HG03565 (cell line): ENCODE measurements at regions not wholly inside any gene's neighbourhood (a gene's known extent, or its start where the extent isn't known, plus 50 kb on each side); places are given as distances from the start of the nearest gene placed in this dataset.

Experiments
- ATAC-seq: cut with Tn5 transposase; IDR thresholded peaks from one replicate; pipeline ENCODE4 v1.9.1; 2021; ENCODE audit warnings: mild to moderate bottlenecking, moderate library complexity; ENCODE audit not compliant: unreplicated experiment

DNA sequence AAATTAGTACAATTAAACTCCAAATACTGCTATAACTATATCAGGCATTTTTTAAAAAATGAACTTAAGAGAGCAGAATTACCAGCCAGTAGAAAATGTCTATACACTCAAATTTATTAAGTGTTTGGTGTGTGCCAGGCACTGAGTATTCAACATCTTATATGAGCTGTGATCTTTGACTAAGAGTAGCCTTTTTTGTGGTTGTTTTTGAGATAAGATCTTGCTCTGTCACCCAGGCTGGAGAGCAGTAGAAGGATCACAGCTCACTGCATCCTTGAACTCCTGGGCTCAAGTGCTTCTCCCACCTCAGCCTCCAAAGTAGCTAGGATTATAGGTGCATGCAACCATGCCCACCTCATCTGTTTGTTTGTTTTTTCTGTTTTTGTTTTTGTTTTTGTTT, 102.5 kb upstream of the CELF2 start:
- ATAC-seq: no peak

DNA sequence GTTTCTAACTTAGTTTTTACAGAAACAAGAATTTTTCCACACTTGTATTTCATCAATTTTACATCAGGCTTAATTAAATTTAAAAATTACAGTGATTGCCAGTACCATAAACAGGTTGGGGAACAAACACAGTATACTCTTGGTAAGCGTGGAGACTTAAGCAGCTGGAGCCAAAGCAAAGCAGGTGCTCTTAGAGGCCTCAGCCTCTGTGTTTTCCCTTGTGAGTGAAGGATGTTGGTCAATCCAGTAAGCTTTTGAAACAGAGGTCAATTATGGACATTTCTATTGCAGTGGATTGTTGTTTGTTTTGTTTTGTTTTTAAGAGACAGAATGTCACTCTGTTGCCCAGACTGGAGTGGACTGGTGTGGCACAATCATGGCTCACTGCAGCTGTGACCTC, 100.6 kb upstream of the CELF2 start:
- ATAC-seq: no peak

DNA sequence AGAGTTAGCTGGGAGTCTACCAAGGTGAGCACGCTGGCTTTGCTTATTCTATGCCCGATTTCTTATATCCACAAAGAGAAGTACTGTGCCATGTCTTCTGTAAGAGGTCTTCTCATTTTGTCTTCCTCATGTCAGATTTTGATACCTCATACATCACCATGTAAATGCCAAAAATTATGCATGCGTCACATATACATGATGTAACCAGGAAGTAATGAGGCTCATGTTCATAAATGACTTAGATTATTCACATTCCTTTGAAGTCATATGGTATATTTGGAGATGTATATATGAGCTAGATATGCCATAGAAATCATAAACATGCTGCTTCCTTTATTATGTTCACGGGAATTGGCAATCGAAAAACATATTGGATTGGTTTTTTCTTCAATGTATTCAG, 97.7 kb upstream of the CELF2 start:
- no peak for ATAC-seq

DNA sequence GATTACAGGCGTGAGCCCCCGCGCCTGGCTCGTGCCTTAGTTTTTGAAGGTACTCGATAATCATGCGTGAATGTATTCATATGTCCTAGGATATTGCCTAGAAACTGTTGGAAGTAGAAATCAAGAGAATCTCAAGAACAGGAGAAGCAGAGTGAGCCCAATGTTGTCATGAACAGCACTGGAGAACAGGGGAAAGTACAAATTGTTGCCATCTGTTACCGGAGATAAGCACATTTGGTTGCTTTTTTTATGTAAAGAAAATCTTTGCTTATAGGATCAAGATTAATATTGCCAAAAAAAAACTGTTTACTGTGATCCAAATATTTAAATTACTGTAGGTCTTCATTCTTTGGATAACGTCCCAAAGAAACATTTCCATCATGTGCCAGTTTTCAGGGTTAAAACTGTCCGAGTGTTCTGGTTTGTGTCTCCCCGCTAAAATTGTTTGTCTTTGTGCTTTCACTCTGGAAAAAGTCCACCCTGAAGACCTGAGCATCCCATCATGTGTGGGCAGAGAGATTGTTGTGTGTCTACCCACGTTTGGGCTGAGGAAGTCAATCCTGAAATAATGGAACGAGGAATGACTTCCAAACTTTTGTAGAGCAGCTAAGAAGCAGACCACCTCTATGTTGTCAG, 95.7 kb upstream of the CELF2 start:
- no peak for ATAC-seq

DNA sequence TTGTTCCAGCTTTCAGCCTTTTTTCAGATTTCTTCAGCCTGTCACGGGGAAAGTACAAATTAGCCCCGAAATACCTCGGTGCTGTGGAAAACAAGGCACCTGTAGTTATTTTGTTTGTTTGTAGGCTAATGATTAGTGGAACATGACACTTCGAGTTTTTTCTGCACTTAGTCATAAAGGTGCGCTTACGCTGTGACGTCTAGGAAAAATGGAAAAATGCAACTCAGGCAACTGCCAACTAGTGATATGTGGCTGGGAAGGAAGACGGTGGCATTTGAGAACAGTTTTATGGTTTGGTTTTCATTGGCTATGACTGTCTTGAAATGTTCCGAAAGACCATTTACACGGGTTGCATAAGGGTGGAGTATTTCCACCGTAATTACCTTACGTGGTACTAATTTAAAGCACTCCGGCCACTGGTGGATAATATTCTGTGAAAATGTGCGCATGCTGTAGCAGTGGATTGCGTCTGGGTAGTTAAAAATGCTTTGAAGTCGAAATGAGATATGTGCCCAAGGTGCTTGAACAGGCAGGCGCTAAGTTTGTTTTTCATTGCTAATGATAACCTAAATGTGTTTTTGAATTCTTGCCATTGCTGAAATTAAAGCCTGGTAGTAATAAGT, 94.5 kb upstream of the CELF2 start:
- ATAC-seq: no peak

DNA sequence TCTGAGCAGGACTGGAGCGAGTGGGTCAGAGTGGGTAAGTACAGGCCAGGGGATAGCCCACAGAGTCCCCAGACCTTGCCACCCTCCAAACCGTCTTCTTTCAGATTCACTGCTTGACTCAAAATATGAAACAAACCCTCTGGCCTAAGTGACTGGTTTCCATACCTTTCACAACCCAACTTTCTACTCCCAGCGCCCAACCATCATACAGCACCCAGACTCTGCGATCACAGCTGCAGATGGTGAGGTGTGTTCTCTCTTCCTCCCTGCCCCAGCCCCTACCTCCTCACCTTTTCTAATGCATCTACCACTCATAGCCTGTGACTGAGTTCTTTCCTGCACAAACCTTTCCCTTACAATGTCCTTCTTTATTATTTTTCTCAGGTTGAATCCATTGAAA, 92.0 kb upstream of the CELF2 start:
- no peak for ATAC-seq

DNA sequence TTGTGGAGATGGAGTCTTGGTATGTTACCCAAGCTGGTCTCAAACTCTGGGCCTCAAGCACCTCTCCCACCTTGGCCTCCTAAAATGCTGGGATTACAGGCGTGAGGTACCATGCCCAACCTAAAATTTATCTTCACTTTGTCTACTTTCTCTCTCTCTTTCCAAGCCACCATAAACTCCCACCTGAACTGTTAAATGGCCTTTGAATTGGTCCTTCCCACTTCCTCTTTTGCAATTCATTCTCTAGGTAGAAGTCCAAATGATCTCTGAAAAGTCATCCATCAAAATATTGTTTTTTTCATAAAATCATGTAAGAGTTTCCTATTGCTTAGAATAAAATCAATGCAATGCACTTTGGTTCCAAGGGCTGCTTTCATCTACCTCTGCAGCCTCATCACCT, 90.1 kb upstream of the CELF2 start:
- ATAC-seq: no peak

DNA sequence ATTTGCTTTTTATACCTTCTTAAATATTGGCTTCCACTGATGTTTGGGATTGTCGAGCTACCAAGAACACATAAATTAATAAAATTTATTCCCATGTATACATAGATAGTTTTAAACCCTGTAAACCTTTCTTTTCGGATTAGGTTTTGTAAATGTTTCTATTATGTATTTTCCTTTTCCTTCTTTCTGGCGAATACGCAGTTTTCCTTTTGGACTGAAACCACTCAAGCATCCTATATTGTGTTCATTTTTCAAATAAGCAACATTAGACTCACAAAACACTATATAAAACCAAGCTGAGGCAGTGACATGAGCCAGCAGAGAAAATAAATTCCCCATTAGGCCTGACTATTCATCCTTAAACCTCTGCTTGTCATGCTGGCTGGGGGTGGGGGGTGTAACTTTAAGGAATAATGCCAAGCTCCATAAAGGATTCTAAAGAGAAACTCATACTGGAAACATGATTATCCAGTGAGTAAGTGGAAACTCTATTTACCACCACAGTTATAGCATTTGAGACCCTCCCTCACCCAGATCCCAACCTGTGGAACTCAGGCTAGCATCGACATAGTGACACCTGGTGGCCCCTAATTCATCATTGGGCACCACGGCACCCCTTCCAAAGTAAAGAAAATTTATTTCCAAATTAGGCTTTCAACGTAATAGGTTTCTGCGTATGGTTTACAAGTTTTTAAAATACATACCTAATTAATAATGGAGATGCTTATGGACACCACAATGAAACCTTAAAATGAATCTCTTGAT, 86.5 kb upstream of the CELF2 start:
- no peak for ATAC-seq

DNA sequence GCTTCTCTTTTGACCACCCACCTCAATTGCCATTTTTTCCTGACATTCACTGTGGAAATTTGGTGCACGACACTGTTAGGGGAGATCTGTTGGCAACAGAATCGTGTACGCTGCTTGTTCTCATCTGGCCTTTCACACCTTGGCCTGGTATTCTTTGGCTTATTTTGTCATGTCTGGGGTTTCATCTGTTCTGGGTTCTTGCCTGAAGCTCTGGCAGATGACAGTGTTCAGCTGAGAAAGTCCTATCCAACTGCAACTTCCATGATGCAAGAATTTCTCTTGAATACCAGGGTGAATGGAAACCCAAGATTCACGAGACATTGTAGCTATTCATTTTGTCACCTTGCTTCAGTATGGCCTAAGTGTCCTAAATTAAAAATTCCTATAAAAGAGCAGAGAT, 82.6 kb upstream of the CELF2 start:
- no peak for ATAC-seq

DNA sequence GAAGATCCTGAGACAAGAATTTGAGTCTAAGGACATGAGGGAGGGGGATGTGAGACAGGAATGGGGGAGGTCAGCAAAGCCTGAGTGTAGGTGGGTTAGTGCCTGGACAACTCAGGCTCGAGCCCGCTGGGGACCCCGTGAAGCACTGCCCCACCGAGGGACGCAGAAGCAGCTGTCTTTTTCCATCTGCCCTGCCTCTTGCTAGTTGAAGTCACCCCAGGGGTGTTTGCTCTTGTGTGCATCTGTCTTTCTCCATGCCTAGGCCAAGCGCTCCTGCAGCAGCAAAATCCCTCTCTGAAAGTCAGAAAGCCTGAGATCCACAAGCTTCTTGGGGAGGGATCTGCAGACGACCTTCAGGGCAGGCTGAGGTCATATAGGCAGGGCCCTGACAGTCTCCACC, 79.0 kb upstream of the CELF2 start:
- ATAC-seq: no peak

DNA sequence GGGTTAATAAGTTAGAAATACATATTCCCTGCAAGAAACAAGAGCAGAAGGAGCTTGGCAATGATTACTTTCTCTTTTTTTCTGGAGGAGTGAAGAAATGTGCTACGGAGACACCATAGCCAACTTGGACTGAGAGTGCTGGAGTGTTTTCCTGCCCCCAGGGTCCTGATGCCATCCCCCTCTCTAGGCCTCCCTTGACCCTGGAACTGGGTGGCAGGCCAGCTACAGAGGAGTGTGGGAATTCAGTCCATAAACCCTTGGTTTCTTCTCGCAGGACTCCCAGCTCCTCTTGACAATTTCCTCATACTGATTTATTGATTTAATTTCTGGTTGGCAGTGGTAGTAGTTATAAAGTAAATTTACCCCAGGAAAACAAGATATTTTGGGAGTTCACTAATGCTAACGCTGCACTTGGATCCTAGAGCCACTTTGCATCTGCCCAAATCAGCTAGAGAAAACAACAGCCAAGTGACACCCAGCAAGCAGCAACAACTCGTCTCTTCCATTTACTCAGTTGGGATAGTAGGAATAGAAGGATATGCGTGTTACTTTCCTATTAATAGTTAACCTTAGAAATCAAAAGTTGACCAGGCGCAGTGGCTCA, 76.4 kb upstream of the CELF2 start:
- ATAC-seq: no peak

DNA sequence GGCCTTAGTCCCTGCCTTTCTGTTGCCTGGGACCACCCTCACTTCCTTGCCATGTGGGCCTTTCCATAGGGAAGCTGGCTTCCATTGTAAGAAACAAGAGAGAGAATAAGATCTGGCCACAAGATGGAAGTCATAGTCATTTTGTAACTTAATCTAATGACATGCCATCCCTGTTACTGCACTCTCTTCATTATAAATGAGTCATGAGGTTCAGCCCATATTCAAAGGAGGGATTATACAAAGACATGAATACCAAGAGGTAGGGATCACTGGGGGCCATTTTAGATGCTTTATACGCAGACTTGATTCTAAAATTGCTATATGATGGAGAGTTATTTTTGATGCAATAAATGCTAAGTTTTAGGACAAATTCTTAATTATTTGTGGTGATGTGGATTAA, 75.2 kb upstream of the CELF2 start:
- no peak for ATAC-seq

DNA sequence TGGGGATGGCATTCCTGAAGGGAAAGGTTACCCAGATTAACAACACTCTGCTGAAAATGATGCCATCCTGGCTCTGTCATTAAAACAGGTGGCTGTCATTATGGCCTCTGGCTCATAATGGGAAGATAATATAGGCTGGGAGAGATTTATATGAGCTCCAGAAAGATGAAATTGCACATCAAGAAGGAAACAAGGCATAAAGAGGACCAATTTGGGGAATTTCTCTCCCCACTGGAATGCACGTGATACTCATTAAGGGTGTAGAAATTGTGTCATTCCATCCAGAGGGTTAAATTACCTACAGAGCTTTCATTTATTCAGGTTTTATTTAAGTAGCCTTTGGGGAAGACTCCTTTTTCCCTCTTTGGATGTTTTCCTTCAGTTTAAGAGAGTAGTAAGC, 71.6 kb upstream of the CELF2 start:
- no peak for ATAC-seq

DNA sequence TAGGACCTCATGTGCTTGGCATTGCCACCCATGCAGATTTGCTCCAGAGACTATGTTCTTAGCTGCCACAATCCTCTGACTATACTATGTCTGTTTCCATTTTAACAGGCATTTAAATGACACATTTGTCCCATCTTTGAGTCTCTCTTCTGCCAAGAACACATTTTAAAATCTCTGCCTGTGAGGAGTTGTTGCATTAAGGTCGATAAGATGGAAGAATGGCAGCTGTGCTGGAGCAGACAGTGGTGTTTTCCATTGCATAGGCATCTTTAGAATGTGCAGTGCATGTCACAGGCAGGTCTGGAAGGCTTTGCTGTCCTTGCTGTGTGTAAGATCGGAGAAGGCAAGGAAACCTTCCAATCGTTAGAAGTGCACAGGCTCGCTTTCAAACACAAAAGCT, 70.9 kb upstream of the CELF2 start:
- ATAC-seq: no peak

DNA sequence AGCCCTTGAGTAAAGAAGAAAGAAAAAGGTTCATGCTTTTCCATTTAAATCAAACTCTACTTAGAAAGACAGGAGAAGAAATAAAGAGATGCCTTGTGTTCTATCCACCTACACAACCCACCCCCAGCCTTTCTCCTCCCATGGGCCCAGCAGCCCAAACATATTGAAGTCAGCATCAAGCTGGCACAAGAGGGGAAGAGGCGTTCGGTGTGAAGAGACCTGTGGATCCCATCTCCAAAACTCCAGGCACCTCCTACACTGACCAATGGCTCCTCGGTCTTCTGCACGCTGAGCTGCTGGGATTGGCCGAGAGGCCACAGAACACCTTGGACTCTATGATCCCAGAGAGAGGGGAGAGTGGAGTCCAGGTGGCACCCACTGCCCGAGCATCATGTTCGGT, 66.0 kb upstream of the CELF2 start:
- ATAC-seq: no peak

DNA sequence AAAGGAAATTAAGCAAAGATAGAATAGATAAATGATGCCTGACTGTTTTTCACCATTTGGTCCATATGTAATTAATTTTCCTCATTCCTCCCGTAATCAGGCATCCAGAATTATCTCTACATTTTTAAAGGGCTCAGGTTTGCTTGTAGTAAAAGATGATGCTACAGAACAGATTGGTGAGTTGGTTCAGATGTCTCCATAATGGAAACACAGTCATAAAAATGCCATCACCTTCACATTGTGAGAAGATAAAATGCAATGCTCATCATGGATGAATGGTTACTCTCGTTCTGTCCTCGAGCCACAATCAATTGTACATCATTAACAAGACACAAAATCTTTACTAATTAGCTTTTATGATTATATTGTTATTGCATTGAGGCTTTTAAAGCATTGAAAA, 64.9 kb upstream of the CELF2 start:
- ATAC-seq: no peak

DNA sequence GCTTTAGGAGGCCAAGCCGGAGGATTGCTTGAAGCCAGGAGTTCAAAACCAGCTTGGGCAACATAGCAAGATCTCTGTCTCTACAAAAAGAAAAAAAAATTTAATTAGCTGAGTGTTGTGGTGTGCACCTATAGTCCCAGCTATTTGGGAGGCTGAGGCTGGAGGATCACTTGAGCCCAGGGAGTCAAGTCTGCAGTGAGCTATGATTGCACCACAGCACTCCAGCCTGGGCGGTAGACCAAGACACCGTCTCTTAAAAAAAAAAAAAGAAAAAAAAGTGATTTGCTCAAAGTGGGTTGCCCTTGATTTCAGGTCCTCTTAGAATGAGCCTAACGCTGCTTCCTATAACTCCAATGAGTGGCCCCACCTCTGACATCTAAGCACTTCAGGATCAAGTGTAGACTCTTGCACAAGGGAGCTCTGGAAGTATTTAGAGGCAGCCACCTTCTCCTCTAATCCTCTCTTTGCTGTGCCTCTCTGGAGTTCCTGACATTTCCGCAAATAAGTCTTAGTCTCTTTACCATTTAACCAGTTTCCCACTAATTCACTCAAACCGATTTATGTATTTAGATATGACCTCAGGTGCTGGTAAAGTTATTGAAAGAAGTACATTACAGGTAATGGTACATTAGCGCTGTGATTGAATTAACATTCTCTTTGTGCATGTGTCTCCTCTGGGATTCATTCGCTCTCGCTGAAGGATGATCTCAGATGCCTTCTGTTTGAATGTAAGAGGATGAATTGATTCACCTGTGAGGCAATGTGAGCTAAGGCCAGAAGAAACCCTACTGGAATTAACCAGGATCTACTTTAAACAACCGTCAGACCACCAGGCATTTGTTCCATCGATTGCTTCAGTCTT, 60.8 kb upstream of the CELF2 start:
- no peak for ATAC-seq

DNA sequence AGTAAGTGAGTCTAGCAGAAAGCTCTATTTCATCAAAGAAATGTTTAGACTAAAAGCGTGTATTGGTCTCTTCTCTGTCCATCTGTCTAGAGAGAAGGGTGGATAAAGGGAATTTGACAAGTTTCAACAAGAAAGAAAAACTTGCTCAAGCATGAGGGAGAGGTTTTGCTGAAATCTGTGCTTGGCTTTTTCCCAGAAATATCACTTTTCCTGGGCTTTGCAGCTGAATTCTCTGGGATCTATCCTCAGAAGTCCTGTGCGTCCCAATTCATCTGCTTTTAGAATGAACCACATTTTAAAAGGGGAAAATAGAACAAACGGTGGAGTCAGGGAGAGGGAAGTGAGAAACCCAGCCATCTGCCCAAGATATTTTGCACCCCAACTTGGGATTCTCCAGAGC, 59.6 kb upstream of the CELF2 start:
- ATAC-seq: no peak

DNA sequence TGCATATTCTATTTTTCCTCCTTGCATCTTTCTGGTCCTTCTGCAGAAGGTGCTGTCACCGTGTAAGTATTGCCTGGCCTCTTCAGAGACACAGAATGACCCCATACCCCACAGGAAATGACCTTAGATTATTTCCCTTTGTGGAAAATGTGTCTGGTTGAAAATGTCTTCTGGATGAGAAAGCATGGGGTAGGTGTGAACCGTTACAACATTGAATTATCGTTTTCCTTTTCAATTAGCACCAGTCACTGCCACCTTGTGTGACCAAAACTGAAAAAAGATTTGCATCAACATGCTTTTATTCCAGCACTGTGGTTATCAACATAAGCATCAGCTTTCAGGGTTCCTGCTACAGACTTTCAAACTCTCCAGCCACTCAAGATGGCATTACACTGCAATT, 58.0 kb upstream of the CELF2 start:
- ATAC-seq: peak; percentile 59

DNA sequence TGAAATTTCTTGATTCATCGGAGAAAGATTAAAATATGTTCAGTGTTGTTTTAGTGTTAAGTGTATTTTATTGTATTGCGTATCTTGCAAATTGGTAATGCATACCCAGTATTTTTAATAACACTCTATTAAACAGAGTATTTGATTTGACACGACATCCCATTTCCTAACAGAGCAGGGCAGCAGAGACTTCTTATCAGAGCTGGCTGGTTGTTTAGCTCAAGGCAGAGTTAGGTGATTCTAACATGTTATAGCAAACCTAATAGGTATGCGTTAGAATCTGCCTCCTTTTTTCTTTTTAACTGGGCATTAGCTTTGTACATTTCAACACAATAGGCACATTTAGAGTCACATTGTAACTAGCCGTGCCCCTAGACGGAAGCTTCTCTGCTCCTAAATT, 57.1 kb upstream of the CELF2 start:
- ATAC-seq: no peak

DNA sequence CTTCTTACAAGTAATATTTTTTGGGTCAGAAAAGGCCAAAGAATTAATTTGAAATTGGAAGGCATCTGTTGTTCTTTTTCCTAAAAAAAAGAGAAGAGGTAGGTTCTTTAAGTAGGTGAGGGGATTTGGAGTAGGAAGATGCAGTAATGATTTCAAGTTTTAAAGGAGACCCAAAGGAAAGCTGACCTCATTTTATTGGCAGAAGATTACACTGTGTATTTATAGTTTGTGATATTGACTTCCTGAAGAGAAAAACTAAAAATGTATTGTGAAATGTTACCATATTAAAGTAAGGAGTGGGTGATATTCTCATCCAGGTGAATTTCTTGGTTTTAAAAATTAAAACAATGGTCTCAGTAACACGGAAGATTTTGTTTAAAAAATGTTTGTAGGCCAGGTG, 56.6 kb upstream of the CELF2 start:
- ATAC-seq: no peak
